Glutamatergic neuron (in vitro differentiated cells): ENCODE measurements at regions not wholly inside any gene's neighbourhood (a gene's known extent, or its start where the extent isn't known, plus 50 kb on each side); places are given as distances from the start of the nearest gene placed in this dataset.

ENCODE experiments used
- DNase-seq: peaks from one replicate; pipeline ENCODE4 v3.0.0; 2022
- H3K27ac Mint-ChIP-seq: one replicate; pipeline ENCODE4 v1.8.0; 2020; ENCODE audit warnings: mild to moderate bottlenecking, mixed read lengths, inconsistent platforms; ENCODE audit not compliant: unreplicated experiment
- H3K27me3 Mint-ChIP-seq: one replicate; pipeline ENCODE4 v1.8.0; 2020; ENCODE audit warnings: mild to moderate bottlenecking, moderate library complexity, mixed read lengths, inconsistent platforms; ENCODE audit not compliant: unreplicated experiment
- H3K36me3 Mint-ChIP-seq: one replicate; pipeline ENCODE4 v1.8.0; 2020; ENCODE audit warnings: mild to moderate bottlenecking, mixed read lengths, inconsistent platforms; ENCODE audit not compliant: unreplicated experiment
- H3K4me1 Mint-ChIP-seq: one replicate; pipeline ENCODE4 v1.8.0; 2020; ENCODE audit warnings: mild to moderate bottlenecking, low read depth, mixed read lengths, inconsistent platforms; ENCODE audit not compliant: unreplicated experiment
- H3K4me3 Mint-ChIP-seq: one replicate; pipeline ENCODE4 v1.8.0; 2020; ENCODE audit warnings: mild to moderate bottlenecking, mixed read lengths, inconsistent platforms; ENCODE audit not compliant: unreplicated experiment
- H3K9me3 Mint-ChIP-seq: one replicate; pipeline ENCODE4 v1.8.0; 2020; ENCODE audit warnings: mild to moderate bottlenecking, moderate library complexity, mixed read lengths, inconsistent platforms; ENCODE audit not compliant: unreplicated experiment
- TF ChIP-seq, protein P1 (sequence below): fragments of 200-600 bp; sonication (generic); IDR thresholded peaks from one replicate; pipeline ENCODE4 v1.5.0; 2021; ENCODE audit not compliant: partially characterized antibody, unreplicated experiment

DNA sequence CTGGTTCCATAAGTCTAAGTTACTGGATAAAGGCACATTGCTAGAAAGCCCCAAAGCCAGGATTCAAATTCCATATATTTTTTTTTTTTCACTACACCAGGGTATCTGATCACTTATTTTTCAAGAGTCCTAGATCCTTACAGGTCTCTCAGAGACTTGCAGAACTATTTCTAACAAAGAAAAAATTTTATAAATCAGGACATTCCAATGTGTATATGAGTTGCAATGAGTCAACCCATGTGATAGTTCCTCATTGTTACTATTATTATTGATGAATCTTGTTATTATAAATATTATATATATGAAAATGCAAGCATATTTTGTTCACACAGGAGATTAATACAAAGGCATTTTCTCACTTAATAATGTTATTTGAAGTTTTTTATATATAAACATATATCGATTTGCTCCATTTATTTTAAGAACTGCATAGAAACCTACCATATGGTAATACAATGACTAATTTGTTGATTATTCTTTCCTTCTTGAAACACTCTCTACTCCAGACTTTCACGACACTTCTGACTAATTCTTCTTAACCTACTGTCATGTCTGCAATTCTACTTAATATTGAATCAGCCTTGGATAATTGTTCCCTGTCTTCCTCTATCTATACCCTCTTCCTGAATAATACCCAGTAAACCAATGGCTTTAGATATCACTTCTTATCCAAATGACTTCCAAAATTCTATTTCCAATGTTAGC, 968.4 kb upstream of the NRXN1 start:
- no peaks in the 10 kb centered on the region for H3K27me3 Mint-ChIP-seq
- H3K4me1 Mint-ChIP-seq, result no peaks in the 10 kb centered on the region
- no peak overlapping the region for H3K4me3 Mint-ChIP-seq
- H3K36me3 Mint-ChIP-seq, result no peaks in the 10 kb centered on the region
- H3K9me3 Mint-ChIP-seq, result no peaks in the 10 kb centered on the region
- TF ChIP-seq, protein P1, sequence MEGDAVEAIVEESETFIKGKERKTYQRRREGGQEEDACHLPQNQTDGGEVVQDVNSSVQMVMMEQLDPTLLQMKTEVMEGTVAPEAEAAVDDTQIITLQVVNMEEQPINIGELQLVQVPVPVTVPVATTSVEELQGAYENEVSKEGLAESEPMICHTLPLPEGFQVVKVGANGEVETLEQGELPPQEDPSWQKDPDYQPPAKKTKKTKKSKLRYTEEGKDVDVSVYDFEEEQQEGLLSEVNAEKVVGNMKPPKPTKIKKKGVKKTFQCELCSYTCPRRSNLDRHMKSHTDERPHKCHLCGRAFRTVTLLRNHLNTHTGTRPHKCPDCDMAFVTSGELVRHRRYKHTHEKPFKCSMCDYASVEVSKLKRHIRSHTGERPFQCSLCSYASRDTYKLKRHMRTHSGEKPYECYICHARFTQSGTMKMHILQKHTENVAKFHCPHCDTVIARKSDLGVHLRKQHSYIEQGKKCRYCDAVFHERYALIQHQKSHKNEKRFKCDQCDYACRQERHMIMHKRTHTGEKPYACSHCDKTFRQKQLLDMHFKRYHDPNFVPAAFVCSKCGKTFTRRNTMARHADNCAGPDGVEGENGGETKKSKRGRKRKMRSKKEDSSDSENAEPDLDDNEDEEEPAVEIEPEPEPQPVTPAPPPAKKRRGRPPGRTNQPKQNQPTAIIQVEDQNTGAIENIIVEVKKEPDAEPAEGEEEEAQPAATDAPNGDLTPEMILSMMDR, result no peak
- no peak for DNase-seq
- no peak overlapping the region for H3K27ac Mint-ChIP-seq

DNA sequence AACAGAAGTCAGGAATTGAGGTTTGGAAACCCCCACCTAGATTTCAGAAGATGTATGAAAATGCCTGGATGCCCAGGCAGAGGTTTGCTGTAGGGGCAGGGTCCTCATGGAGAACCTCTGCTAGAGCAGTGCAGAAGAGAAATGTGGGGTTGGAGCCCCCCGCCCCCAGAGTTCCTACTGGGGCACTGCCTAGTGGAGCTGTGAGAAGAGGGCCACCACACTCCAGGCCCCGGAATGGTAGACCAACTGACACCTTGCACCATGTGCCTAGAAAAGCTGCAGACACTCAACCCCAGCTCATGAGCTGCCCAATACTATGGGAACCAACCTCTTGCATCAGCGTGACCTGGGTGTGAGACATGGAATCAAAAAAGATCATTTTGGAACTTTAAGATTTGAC, 967.0 kb upstream of the NRXN1 start:
- DNase-seq, result no peak
- TF ChIP-seq, protein P1, result no peak
- Mint-ChIP-seq H3K4me3 (no peak overlapping the region), H3K27me3 (peaks cover 2% of the 10 kb centered on the region), H3K9me3 (no peaks in the 10 kb centered on the region), H3K36me3 (no peaks in the 10 kb centered on the region), H3K27ac (no peak overlapping the region), H3K4me1 (no peaks in the 10 kb centered on the region)

DNA sequence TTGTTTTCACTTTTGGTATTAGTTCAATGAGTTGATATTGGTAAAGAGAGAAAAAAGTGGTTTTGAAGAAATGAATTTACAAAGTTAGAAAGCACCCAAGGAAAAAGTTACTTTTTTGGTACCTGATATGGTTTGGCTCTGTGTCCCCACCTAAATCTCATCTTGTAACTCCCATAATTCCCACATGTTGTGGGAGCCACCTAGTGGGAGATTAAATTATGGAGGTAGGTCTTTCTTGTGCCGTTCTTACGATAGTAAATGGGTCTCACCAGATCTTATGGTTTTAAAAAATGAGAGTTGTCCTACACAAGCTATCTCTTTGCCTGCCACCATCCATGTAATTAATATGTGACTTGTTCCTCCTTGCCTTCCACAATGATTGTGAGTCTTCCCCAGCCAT, 965.6 kb upstream of the NRXN1 start:
- Mint-ChIP-seq H3K36me3 (no peaks in the 10 kb centered on the region), H3K4me1 (no peaks in the 10 kb centered on the region), H3K27ac (no peak overlapping the region), H3K9me3 (no peaks in the 10 kb centered on the region), H3K27me3 (peaks cover 2% of the 10 kb centered on the region), H3K4me3 (no peak overlapping the region)
- TF ChIP-seq, protein P1, result no peak
- no peak for DNase-seq

DNA sequence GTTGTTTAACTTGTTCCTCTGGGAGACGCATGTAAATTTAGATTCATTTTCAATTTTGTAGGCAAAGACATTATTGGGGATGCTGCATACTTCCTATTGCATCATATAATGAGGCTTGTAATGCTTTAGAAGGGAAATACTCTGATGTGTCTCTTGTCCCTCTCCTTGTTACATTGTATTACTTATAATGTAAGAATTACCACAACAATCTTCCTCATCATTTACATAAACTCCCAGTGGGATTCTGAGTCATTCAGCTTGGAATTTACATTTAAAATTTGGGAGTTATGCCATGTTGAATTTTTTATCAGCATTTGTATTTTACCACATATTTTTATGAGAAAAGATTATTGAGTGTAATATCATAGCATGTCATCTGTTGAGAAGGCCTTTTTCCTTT, 963.4 kb upstream of the NRXN1 start:
- Mint-ChIP-seq H3K27me3 (peaks cover 2% of the 10 kb centered on the region), H3K36me3 (no peaks in the 10 kb centered on the region), H3K4me1 (peaks cover 10% of the 10 kb centered on the region), H3K27ac (no peak overlapping the region), H3K4me3 (no peak overlapping the region), H3K9me3 (no peaks in the 10 kb centered on the region)
- no peak for DNase-seq
- TF ChIP-seq, protein P1, result no peak

DNA sequence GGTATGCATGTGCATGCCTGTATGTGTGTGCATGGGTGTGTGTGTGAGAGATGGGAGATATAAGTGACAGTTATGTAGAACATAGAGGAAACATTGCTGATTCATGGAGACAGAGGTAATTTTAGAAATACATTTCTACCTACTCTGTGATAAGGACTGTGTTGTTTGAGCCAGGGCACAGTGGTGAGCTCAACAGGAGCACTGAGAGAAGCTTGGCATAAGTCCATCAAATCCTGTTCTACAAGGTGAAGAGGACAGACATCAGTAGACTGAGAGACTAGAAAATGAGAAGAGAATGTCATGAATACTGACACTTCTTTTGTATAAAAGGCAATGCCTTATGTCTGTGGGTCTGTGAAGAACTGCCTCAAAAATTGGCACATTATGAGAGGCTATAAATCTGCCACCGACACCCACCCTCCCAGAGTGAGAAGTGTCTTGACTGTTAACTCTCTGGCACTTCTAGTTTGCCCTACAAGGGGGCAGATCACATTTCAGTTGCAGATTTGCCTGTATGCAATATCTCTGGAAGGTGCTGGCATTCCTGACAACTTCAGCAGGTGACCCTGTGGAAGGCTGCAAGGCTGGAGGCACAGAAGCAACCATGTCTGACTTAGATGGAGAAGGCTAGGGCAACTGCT, 962.3 kb upstream of the NRXN1 start:
- Mint-ChIP-seq H3K36me3 (no peaks in the 10 kb centered on the region), H3K27me3 (peaks cover 2% of the 10 kb centered on the region), H3K27ac (no peak overlapping the region), H3K4me3 (no peak overlapping the region), H3K4me1 (peaks cover 10% of the 10 kb centered on the region), H3K9me3 (no peaks in the 10 kb centered on the region)
- TF ChIP-seq, protein P1, result no peak
- no peak for DNase-seq
